ENCODE measurements at regions not wholly inside any gene's neighbourhood (a gene's known extent, or its start where the extent isn't known, plus 50 kb on each side); places are given as distances from the start of the nearest gene placed in this dataset.

GRCh38 chr6:1485678-1486077 lies 96.3 kb downstream of the FOXF2 start:
- DNase-seq, result no peak

GRCh38 chr6:1486387-1486786 lies 97.0 kb downstream of the FOXF2 start:
- no peak for DNase-seq

- DNase-seq, result no peak
These were observed 97.9 kb downstream of the FOXF2 start for GRCh38 chr6:1487239-1487638.

DNA sequence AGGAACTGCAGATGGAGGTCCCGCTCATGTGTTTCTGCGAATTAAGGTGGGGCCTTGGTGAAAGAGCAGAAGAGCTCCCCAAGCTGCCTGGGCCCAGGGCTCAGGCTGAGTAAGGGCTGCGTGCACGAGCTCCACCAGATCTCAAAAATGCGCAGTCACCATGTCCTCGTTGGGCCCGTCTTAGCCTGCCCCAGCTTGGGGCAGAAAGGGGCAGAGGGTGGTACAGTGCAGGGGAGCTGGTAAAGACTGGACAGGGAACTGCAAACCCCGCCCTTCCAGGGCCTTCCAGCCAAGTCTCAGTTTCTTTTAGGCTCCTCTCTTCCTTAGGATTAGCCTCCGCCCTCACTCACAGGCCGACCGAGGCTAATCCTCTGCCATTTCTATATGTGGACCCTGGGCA lies 101.6 kb downstream of the FOXF2 start:
- DNase-seq, result no peak

DNA sequence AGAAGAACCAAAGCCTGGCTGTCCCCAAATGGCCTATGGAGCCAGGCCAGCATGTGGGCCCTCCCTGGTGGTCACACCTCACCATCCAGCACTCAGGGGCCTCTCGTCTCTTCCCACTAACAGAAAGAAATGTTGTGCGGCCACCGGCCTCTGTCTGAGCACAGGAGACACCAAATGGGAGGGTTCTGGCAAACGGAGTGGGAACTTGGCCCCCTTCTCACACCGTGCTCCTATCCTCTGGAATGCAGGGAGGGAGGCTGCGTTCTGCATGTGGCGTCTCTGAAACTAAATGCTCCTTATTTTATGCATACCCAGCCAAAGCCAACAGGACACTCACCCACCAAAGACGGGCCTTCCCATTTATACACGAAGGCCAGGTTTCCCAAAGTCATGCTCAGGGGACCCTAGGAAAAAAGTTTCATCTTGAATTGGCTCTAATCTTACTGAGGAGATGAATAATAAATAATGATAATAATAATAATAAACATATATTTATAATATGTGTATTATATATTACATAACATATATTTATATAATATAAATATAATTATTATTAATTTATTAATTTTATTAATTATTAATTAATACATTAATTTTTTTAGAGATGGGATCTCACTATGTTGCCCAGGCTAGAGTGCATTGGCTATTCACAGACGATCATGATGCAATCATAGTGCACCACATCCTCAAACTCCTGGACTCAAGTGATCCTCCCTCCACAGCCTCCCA lies 102.4 kb downstream of the FOXF2 start:
- no peak for DNase-seq

DNA sequence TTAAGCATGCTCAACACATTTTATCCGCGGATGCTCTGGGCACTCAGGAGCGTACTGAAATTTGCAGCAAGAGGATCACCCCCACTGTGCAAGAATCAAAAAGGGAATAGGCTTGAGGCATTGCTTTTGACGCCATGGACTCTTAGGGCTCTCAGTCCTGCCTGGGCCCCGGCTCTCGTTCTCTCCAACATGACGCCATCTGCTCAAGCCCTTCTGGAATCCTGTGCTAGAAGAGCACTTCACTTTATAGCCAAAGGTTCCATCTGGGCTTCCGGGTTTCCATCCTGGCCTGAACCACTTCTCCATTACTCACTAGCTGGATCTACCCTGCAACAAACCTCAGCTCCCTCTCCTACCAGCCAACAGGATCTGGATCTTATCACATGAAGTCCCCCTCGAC lies 105.3 kb downstream of the FOXF2 start:
- DNase-seq, result no peak

- no peak for DNase-seq
These were observed 106.0 kb downstream of the FOXF2 start for GRCh38 chr6:1495344-1495743.

DNA sequence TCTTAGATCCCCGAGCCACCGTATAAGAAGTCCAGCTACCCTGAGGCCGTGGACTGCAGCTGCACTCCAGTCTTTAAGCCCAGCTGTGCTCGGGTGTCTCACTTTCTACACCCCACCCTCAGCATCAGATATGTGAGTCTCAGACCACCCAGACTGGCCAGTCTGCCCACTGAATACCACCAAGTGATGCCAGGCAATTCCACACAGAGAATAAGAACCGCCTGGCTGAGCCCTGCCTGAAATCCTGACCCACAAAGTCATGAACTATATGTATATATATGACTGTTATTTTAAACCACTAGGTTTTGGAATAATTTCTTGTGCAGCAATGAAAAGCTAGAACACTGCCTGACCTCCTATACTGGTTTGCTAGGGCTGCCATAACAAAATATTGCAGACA lies 106.7 kb downstream of the FOXF2 start:
- DNase-seq, result no peak

- no peak for DNase-seq
These were observed 107.7 kb downstream of the FOXF2 start for GRCh38 chr6:1496836-1497760.

- DNase-seq, result no peak
These were observed 108.4 kb downstream of the FOXF2 start for GRCh38 chr6:1497761-1498105.

GRCh38 chr6:1498491-1499113 lies 109.2 kb downstream of the FOXF2 start:
- DNase-seq, result no peak

DNA sequence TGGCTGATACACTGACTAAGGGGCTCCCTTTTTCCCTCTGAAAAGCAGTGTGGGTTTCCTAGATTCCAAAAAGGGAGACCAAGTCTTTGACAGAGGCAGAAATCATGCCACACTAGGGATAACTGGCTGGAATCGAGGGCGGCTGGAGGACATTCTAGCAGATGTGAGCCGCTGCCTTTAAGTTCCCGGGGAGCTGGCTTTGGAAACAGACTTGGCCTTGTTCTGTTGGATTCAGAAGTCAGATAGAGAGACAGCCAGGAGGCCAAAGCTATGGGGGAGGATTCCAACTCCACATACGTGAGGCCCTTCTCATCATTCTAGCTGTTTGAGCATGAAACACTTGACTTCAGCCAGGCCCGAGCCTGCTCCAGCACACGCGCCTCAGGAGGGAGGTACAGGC lies 109.9 kb upstream of the FOXC1 start:
- no peak for DNase-seq

GRCh38 chr6:1500913-1501312 lies 108.8 kb upstream of the FOXC1 start:
- no peak for DNase-seq

DNA sequence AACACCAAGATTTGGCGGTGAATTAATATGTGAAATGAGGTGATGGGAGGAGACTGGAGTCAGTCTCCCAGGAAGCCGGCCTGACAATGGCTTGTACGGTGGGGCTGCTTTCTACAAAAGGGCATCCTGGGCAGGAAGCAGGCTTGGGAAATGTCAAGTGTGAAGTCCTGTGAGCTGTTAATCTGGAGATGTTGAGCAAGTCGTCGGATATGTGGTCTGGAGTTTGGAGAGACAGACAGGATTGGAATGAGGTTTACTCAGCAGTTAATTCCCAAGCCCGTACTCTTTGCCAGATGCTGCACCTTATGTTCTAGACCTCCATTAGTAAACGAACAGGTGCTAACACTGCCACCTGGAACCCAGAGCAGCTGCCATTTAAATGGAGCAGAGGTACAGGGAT lies 107.7 kb upstream of the FOXC1 start:
- DNase-seq, result no peak

- no peak for DNase-seq
These were observed 105.9 kb upstream of the FOXC1 start for GRCh38 chr6:1503811-1504210.

DNA sequence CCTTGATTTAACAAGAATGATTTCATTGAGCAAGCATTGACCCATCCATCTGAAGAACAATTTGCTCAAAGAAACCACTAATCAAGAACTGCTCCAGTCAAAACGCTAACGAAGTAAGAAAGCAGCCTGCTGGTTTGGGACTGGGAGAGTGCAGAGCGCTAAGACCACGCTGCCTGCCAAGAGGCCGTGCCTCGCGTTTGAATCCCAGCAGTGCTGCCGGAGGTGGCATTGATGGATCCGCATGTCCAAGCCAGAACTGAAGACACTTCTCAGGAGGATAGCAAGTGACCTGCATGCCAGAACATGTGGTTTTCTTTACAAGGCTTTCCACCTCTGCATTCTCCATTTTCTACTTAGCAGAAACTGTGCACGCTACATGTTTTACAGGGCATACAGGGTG lies 105.2 kb upstream of the FOXC1 start:
- DNase-seq, result no peak

DNA sequence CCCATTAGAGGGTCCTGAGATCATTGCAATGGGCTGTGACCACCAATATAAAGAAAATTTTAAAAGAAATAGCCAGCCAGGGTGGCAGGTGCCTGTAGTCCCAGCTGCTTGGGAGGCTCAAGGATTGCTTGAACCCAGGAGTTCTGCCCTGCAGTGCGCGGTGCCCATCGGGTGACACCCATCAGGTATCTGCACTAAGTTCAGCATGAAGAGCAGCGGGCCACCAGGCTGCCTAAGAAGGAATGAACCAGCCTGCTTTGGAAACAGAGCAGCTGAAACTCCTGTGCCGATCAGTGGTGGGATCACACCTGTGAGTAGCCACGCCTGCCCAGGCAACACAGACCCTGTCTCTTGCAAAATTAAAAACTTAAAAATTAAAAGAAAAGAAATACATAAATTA lies 102.5 kb upstream of the FOXC1 start:
- no peak for DNase-seq

DNA sequence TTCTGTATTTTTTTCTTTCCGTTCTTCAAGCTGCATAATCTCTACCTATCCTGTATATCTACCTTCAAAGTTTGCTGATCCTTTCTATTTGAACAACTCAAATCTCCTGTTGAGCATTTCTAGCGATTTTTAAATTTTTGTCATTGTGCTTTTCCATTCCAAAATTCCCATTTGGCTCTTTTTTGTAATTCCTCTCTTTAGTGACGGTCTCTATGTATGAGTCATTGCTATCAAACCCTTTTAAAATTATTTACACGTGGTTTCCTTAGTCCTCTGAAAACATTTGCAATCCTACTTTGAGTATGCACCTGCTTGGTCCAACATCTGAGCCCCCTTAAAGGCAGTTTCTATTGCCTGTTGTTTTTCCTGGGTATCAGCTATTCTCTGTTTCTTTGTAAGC lies 100.5 kb upstream of the FOXC1 start:
- no peak for DNase-seq

DNA sequence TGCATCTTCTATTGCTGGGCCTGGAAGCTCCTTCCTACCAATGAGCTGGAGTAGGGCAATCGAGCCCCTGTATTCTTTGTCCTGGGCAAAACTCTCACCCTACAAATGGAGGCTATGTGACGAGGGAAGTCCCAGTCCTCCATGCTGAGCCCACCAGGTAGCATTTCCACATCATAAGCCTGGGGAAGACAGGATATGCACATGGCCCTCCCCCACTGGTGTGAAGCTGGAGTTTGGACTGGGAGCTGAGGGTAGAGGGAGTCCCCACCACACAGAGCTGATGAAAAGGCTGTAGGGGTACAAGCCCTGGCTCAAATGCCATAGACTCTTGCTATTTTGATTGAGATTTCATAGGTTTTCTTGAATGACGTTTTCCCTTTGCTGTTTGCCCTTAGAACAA lies 99.5 kb upstream of the FOXC1 start:
- no peak for DNase-seq

- DNase-seq, result no peak
These were observed 96.4 kb upstream of the FOXC1 start for GRCh38 chr6:1513215-1513780.

DNA sequence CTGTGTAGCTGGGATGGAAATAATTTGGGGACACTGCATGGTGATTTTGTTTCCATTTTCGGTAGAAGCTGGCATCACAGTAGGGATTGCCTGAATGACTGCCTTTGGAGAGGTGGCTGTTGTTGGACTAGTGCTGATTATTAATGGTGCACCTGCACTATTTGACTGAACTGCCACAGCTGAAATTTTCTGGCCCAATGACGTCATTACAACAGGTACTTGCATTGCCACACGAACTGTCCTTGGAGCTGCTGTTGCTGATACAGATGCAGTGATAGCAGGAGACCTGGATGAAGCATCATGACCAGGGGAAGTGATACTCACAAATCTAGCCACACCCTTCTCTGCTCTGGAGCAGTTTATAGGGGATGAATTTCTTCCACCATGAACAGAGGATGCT lies 95.6 kb upstream of the FOXC1 start:
- DNase-seq, result no peak

DNA sequence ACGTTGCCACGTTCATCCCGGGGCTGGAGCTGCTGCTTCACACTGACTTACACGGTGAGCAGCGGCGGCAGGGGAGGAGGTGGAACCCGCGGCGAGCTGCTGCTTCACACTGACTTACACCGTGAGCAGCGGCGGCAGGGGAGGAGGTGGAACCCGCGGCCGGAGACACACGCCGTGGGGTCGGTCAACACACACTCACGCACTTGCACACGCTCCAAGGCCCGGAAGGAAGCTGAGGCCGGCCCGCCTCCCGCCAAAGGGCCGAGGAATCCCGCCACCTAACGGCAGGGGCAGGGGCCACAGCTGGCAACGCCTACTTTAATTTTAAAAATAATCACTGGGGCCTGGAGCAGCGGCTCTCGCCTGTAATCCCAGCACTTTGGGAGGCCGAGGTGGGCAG lies 94.4 kb upstream of the FOXC1 start:
- DNase-seq, result no peak

GRCh38 chr6:1515781-1516180 lies 93.9 kb upstream of the FOXC1 start:
- no peak for DNase-seq
